ENCODE measurements at regions not wholly inside any gene's neighbourhood (a gene's known extent, or its start where the extent isn't known, plus 50 kb on each side); places are given as distances from the start of the nearest gene placed in this dataset.
A peak's percentile ranks its signal among the peaks of the same experiment; 100 is the strongest.
"Not testable (repeated sequence)": the region's sequence is repeated elsewhere in the genome, so short reads cannot be mapped to it uniquely, and the experiment has no call there.

GRCh38 chr10:130283219-130283545, 147.0 kb downstream of the GLRX3 start:
- Mint-ChIP-seq H3K36me3 (ENCODE audit: low read depth) (peaks cover 4% of the 10 kb centered on the region), H3K9me3 (peaks cover 78% of the 10 kb centered on the region), H3K4me1 (ENCODE audit: low read depth) (no peaks in the 10 kb centered on the region), H3K27ac (no peak overlapping the region), H3K4me3 (ENCODE audit: low read depth) (no peak overlapping the region), H3K27me3 (ENCODE audit: low read depth) (no peaks in the 10 kb centered on the region)
- intact Hi-C loops (cut with micrococcal nuclease), result no loop called here
- DNase-seq (ENCODE audit: low spot score), result no peak

DNA sequence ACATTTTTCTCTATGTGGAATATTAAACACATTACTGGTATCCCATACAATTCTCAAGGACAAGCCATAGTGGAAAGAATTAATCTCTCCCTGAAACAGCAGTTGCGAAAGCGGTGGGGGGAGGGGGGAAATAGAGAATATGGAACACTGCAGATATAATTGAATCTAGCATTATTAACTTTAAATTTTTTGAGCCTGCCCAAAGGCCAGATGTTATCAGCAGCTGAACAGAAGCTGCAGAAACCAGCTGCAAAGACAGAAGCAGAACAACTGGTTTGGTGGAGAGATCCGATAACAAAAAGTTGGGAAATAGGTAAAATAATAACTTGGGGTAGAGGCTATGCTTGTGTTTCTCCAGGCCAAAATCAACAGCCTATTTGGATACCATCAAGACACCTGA, 159.6 kb downstream of the GLRX3 start:
- H3K4me1 Mint-ChIP-seq (ENCODE audit: low read depth); intact Hi-C loops (cut with micrococcal nuclease); H3K27ac Mint-ChIP-seq; H3K4me3 Mint-ChIP-seq (ENCODE audit: low read depth); DNase-seq (ENCODE audit: low spot score); H3K36me3 Mint-ChIP-seq (ENCODE audit: low read depth); H3K27me3 Mint-ChIP-seq (ENCODE audit: low read depth): not testable (repeated sequence)
- H3K9me3 Mint-ChIP-seq, result peaks cover 52% of the 10 kb centered on the region

GRCh38 chr10:130300608-130301020, 164.4 kb downstream of the GLRX3 start:
- H3K27ac Mint-ChIP-seq, result no peak overlapping the region
- DNase-seq (ENCODE audit: low spot score), result no peak
- H3K27me3 Mint-ChIP-seq (ENCODE audit: low read depth), result no peaks in the 10 kb centered on the region
- H3K4me1 Mint-ChIP-seq (ENCODE audit: low read depth), result peaks cover 1% of the 10 kb centered on the region
- intact Hi-C loops (cut with micrococcal nuclease), result no loop called here
- H3K4me3 Mint-ChIP-seq (ENCODE audit: low read depth), result peak overlapping the region; percentile 82
- H3K9me3 Mint-ChIP-seq, result peaks cover 64% of the 10 kb centered on the region
- peaks cover 10% of the 10 kb centered on the region for H3K36me3 Mint-ChIP-seq (ENCODE audit: low read depth)

- Mint-ChIP-seq H3K36me3 (ENCODE audit: low read depth) (peaks cover 10% of the 10 kb centered on the region), H3K4me1 (ENCODE audit: low read depth) (peaks cover 1% of the 10 kb centered on the region), H3K4me3 (ENCODE audit: low read depth) (peak overlapping the region; percentile 82), H3K9me3 (peaks cover 67% of the 10 kb centered on the region), H3K27ac (peak overlapping the region; percentile 82), H3K27me3 (ENCODE audit: low read depth) (no peaks in the 10 kb centered on the region)
- intact Hi-C loops (cut with micrococcal nuclease), result no loop called here
- peak; percentile 54 for DNase-seq (ENCODE audit: low spot score)
Measured at GRCh38 chr10:130301021-130301892, 165.1 kb downstream of the GLRX3 start.

DNA sequence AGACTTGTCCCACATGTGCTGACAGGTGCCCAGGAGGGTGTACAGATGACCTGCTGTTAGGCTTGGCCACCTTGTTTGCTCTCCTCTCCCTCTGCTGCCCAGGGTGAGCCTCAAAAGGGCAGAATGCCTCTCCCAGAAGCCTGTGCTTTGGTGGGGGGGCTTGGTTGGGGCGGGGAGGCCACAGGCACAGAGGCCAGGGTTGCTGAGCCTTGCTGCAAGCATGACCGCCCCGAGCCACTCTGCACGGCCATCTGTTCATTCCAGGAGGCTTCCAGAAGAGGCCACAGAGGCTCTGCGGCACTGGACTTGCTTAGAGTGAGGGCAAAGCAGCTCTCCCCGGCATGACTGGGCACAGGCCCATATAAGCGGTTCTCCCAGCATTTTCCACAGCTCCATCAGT, 190.8 kb downstream of the GLRX3 start:
- no peaks in the 10 kb centered on the region for H3K36me3 Mint-ChIP-seq (ENCODE audit: low read depth)
- H3K9me3 Mint-ChIP-seq, result peaks cover 7% of the 10 kb centered on the region
- H3K4me3 Mint-ChIP-seq (ENCODE audit: low read depth), result no peak overlapping the region
- no peak overlapping the region for H3K27ac Mint-ChIP-seq
- intact Hi-C loops (cut with micrococcal nuclease), result no loop called here
- no peaks in the 10 kb centered on the region for H3K4me1 Mint-ChIP-seq (ENCODE audit: low read depth)
- DNase-seq (ENCODE audit: low spot score), result no peak
- no peaks in the 10 kb centered on the region for H3K27me3 Mint-ChIP-seq (ENCODE audit: low read depth)

DNA sequence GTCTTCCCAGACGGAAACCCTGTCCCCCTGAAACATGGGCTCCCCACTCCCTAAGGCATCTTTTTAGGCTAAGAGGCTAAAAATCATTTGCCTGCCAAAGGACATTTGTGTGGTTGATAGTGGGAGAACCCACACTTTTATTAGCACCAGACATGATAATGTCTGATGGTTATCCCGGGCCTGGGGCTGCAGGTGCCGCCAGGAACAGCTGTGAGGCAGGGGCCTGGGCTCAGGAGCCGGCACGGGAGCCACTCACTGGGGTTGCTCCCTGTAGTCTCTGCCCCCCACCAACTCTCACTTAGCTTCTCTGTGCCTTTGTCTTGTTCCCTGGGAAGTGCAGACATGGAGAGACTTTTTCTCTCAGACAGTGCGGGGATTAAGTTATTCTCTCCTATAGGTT, 193.6 kb downstream of the GLRX3 start:
- DNase-seq (ENCODE audit: low spot score), result no peak
- Mint-ChIP-seq H3K4me1 (ENCODE audit: low read depth) (no peaks in the 10 kb centered on the region), H3K27ac (no peak overlapping the region), H3K36me3 (ENCODE audit: low read depth) (no peaks in the 10 kb centered on the region), H3K27me3 (ENCODE audit: low read depth) (no peaks in the 10 kb centered on the region), H3K9me3 (peaks cover 7% of the 10 kb centered on the region), H3K4me3 (ENCODE audit: low read depth) (no peak overlapping the region)
- intact Hi-C loops (cut with micrococcal nuclease), result loop anchor here (10.0 kb wide), 1 partner anchor 135 kb away; no protein-coding TSS in a partner anchor

DNA sequence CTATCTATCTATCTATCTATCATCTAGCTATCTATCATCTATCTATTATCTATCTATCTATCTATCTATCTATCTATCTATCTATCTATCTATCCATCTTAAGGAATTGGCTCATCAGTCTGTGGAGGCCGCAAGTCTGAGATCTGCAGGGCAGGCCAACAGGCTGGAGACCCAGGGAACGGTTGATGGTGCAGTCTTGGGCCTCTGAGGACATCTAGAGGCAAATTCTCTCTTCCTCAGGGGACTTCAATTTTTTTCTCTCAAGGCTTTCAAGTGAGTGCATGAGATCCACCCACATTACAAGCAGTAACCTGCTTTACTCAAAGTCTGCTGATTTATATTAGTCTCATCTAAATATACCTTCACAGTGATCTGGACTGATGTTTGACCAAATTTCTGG, 197.0 kb downstream of the GLRX3 start:
- H3K27ac Mint-ChIP-seq, result no peak overlapping the region
- intact Hi-C loops (cut with micrococcal nuclease), result loop anchor here (10.0 kb wide), 1 partner anchor 138 kb away; no protein-coding TSS in a partner anchor

GRCh38 chr10:130335336-130335735, 199.1 kb downstream of the GLRX3 start:
- H3K4me1 Mint-ChIP-seq (ENCODE audit: low read depth), result no peaks in the 10 kb centered on the region
- DNase-seq (ENCODE audit: low spot score), result no peak
- no peak overlapping the region for H3K4me3 Mint-ChIP-seq (ENCODE audit: low read depth)
- intact Hi-C loops (cut with micrococcal nuclease), result loop anchor here (10.0 kb wide), 1 partner anchor 141 kb away; no protein-coding TSS in a partner anchor
- H3K27ac Mint-ChIP-seq, result no peak overlapping the region
- H3K9me3 Mint-ChIP-seq, result no peaks in the 10 kb centered on the region
- H3K36me3 Mint-ChIP-seq (ENCODE audit: low read depth), result no peaks in the 10 kb centered on the region
- H3K27me3 Mint-ChIP-seq (ENCODE audit: low read depth), result no peaks in the 10 kb centered on the region

More for the DNA sequence above, 197.0 kb downstream of the GLRX3 start:
- Mint-ChIP-seq H3K4me1 (ENCODE audit: low read depth) (no peaks in the 10 kb centered on the region), H3K36me3 (ENCODE audit: low read depth) (no peaks in the 10 kb centered on the region), H3K27me3 (ENCODE audit: low read depth) (no peaks in the 10 kb centered on the region), H3K4me3 (ENCODE audit: low read depth) (no peak overlapping the region), H3K9me3 (peaks cover 3% of the 10 kb centered on the region)
- DNase-seq (ENCODE audit: low spot score), result no peak

GRCh38 chr10:130336617-130337304, 200.6 kb downstream of the GLRX3 start:
- H3K27me3 Mint-ChIP-seq (ENCODE audit: low read depth), result no peaks in the 10 kb centered on the region
- no peak overlapping the region for H3K27ac Mint-ChIP-seq
- H3K4me1 Mint-ChIP-seq (ENCODE audit: low read depth), result no peaks in the 10 kb centered on the region
- intact Hi-C loops (cut with micrococcal nuclease), result loop anchor here (10.0 kb wide), 1 partner anchor 142 kb away; no protein-coding TSS in a partner anchor
- no peaks in the 10 kb centered on the region for H3K9me3 Mint-ChIP-seq
- no peak overlapping the region for H3K4me3 Mint-ChIP-seq (ENCODE audit: low read depth)
- no peaks in the 10 kb centered on the region for H3K36me3 Mint-ChIP-seq (ENCODE audit: low read depth)
- DNase-seq (ENCODE audit: low spot score), result no peak

GRCh38 chr10:130337305-130337640, 201.1 kb downstream of the GLRX3 start:
- no peak for DNase-seq (ENCODE audit: low spot score)
- Mint-ChIP-seq H3K27ac (no peak overlapping the region), H3K36me3 (ENCODE audit: low read depth) (no peaks in the 10 kb centered on the region), H3K27me3 (ENCODE audit: low read depth) (no peaks in the 10 kb centered on the region), H3K4me3 (ENCODE audit: low read depth) (no peak overlapping the region), H3K9me3 (no peaks in the 10 kb centered on the region), H3K4me1 (ENCODE audit: low read depth) (no peaks in the 10 kb centered on the region)
- intact Hi-C loops (cut with micrococcal nuclease), result loop anchor here (10.0 kb wide), 1 partner anchor 142 kb away; no protein-coding TSS in a partner anchor

DNA sequence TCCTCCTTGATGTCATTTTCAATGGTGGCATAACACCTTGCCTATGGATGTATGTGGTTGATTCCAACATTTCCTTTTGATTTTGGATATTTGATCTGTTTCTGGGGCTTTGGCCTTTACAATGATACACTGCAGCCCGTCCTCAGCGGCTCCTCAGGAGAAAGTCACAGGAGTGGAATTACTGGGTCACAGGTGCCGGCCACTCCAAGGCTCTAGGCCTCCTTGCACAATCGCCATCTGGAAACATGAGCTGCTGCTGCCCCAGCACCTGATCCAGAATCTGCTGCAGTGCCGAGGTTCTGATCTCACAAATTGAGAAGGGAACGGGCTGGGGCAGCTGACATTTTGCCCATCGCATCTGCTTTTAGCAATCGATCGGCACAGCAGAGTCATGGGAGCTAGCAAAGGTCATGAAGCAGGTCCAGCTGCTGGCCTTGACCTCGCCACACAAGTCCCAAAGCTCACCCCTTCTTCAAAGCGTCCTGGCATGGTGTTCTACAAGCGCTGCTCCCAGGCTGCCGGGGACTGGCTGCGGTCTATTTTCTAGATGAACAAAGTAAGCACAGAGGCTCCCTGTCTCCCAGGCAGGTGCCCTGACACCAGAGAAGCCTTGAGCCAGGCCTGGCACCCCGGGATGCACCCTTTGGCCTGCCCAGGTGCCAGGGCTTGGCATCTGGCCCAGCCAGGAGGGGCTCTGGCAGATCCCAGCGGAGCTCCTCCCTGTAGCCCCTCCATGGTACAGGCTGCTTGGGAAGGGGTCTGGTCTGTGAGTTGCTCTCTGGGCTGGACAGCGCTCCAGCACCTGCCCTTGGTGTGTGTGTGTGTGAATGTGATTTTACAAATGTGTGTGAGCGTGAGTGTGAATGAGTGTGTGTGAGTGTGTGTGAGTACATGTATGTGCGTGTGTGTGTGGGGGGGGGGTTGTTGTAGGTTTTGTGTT, 201.8 kb downstream of the GLRX3 start:
- intact Hi-C loops (cut with micrococcal nuclease), result loop anchor here (10.0 kb wide), 1 partner anchor 143 kb away; no protein-coding TSS in a partner anchor
- Mint-ChIP-seq H3K27ac (no peak overlapping the region), H3K36me3 (ENCODE audit: low read depth) (no peaks in the 10 kb centered on the region), H3K27me3 (ENCODE audit: low read depth) (no peaks in the 10 kb centered on the region), H3K9me3 (no peaks in the 10 kb centered on the region), H3K4me1 (ENCODE audit: low read depth) (no peaks in the 10 kb centered on the region), H3K4me3 (ENCODE audit: low read depth) (no peak overlapping the region)
- no peak for DNase-seq (ENCODE audit: low spot score)

DNA sequence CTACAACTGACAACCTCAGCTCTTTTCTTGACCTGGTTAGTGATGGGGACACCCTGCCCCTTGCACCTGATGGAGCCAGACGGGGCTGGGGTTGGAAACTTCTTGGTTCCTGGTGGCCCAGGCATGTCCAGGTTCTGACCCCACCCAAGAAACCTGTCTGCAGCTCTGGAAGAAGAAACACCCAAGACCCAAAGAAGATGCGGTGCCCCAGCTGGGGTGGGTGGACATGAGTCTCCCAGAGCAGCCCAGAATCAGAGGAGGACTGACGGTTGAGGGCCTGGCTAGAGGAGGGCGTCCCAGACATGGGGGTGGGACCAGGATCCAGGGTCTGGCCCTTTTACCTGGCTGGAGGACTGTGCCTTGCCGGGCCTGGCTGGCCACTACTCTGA, 202.4 kb downstream of the GLRX3 start:
- no peak for DNase-seq (ENCODE audit: low spot score)
- H3K9me3 Mint-ChIP-seq, result no peaks in the 10 kb centered on the region
- no peaks in the 10 kb centered on the region for H3K36me3 Mint-ChIP-seq (ENCODE audit: low read depth)
- H3K4me1 Mint-ChIP-seq (ENCODE audit: low read depth), result no peaks in the 10 kb centered on the region
- H3K27ac Mint-ChIP-seq, result no peak overlapping the region
- H3K27me3 Mint-ChIP-seq (ENCODE audit: low read depth), result no peaks in the 10 kb centered on the region
- no peak overlapping the region for H3K4me3 Mint-ChIP-seq (ENCODE audit: low read depth)
- intact Hi-C loops (cut with micrococcal nuclease), result loop anchor here (10.0 kb wide), 1 partner anchor 144 kb away; no protein-coding TSS in a partner anchor
